Kidney epithelial cell (primary cell): ENCODE measurements at regions not wholly inside any gene's neighbourhood (a gene's known extent, or its start where the extent isn't known, plus 50 kb on each side); places are given as distances from the start of the nearest gene placed in this dataset.

Source experiments
- DNase-seq: peaks from one replicate; pipeline ENCODE4 v3.0.0-alpha.2; 2010; ENCODE audit warnings: low read depth
- H3K27me3 ChIP-seq: 2 replicates; pipeline ENCODE4 v1.6.0; 2011; ENCODE audit warnings: low read length; ENCODE audit not compliant: control insufficient read depth, insufficient read depth
- H3K36me3 ChIP-seq: 2 replicates; pipeline ENCODE4 v1.5.1; 2011; ENCODE audit warnings: low read length; ENCODE audit not compliant: control insufficient read depth, insufficient read depth
- H3K4me3 ChIP-seq: 2 replicates; pipeline ENCODE4 v1.5.1; 2011; ENCODE audit warnings: low read depth, mild to moderate bottlenecking, control low read depth, low read length
- TF ChIP-seq, protein P1 (sequence below): IDR thresholded peaks from 2 replicates; pipeline ENCODE4 v1.5.1; 2011; ENCODE audit warnings: mild to moderate bottlenecking, moderate library complexity, low read length, control low read depth, inconsistent platforms; ENCODE audit not compliant: insufficient read depth, poor library complexity, severe bottlenecking

DNA sequence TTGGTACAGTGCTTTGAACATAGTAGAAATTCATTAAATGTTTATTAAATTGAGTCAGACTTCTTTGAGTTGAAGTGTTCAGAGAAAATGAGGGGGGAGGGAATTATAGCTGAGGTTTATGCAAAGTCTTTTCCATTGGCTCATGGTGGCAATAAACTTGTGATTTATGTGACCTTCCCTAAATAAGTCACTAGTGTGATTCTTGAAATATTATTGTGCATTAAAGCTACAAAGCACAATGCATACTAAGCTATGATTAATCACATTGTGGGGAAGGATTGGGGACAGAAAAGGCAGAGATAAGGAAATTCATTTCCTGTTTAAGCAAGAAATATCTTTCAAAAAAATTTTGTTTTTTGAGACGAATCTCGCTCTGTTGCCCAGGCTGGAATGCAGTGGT, 877.5 kb downstream of the TFAP2A start:
- TF ChIP-seq, protein P1, sequence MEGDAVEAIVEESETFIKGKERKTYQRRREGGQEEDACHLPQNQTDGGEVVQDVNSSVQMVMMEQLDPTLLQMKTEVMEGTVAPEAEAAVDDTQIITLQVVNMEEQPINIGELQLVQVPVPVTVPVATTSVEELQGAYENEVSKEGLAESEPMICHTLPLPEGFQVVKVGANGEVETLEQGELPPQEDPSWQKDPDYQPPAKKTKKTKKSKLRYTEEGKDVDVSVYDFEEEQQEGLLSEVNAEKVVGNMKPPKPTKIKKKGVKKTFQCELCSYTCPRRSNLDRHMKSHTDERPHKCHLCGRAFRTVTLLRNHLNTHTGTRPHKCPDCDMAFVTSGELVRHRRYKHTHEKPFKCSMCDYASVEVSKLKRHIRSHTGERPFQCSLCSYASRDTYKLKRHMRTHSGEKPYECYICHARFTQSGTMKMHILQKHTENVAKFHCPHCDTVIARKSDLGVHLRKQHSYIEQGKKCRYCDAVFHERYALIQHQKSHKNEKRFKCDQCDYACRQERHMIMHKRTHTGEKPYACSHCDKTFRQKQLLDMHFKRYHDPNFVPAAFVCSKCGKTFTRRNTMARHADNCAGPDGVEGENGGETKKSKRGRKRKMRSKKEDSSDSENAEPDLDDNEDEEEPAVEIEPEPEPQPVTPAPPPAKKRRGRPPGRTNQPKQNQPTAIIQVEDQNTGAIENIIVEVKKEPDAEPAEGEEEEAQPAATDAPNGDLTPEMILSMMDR, result no peak
- Histone ChIP-seq H3K36me3 (no peaks in the 10 kb centered on the region), H3K27me3 (no peaks in the 10 kb centered on the region), H3K4me3 (no peak overlapping the region)
- DNase-seq, result no peak

DNA sequence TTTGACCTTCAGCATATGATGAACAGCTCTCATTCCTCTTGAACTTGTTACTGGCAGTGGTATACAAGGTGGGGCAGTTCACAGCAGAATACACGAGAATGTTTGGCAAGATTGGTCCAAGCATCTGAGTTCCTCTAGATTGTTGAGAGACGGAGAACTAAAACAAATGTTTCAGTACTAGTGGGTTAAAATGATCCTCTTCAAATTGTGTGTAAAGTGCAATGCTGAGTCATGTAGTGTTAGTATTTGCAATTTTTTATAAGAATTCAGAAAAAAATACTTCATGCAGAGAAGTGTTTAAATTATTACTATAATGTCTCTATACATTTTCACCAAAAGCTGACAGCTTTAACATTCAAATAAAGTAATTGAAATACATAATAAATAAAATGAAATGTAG, 879.8 kb downstream of the TFAP2A start:
- Histone ChIP-seq H3K4me3 (no peak overlapping the region), H3K27me3 (no peaks in the 10 kb centered on the region), H3K36me3 (no peaks in the 10 kb centered on the region)
- no peak for DNase-seq
- TF ChIP-seq, protein P1, result no peak

DNA sequence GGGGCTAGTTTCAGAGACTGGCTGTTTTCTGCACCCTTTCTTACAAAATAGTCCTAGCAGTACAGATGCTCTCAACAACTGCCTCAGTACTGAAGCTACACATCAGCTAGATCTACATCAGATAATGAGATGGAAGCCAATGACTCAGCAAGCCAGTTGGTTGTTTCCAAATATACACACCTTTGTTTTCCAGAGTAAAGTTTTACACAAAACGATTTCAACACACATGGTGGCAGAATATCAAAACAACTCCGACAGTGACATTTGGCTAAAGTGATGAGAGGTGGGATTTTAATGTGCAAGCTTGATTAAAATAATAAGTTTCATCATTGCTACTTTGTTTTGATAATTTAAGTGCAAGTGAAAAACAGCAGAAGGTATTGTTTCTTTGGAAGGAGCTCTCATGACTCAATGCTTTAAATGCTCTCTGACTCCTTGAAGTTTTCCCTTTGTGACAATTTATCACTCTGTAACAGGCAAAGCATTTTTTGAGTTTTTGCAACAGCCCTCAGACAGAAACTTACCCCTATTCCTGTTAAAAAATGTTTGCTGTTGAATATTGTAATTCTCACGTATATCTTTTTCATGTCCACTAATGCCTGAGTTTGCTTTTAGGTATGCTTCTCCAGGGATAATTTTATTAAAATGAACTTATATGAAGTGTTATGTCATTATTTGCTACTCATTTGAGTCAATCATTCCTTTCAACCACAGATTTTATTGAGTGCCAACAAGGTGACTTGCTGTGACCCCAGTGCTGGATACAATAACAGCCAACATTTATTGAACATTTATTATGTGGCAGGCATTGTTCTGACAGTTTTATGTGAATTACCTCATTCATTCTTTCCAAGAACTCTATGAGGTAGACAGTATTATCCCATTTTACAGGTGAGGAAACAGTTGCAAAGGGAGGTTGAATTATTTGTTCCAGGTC, 882.0 kb downstream of the TFAP2A start:
- H3K4me3 ChIP-seq, result no peak overlapping the region
- no peak for DNase-seq
- H3K36me3 ChIP-seq, result no peaks in the 10 kb centered on the region
- no peaks in the 10 kb centered on the region for H3K27me3 ChIP-seq
- TF ChIP-seq, protein P1, result no peak

DNA sequence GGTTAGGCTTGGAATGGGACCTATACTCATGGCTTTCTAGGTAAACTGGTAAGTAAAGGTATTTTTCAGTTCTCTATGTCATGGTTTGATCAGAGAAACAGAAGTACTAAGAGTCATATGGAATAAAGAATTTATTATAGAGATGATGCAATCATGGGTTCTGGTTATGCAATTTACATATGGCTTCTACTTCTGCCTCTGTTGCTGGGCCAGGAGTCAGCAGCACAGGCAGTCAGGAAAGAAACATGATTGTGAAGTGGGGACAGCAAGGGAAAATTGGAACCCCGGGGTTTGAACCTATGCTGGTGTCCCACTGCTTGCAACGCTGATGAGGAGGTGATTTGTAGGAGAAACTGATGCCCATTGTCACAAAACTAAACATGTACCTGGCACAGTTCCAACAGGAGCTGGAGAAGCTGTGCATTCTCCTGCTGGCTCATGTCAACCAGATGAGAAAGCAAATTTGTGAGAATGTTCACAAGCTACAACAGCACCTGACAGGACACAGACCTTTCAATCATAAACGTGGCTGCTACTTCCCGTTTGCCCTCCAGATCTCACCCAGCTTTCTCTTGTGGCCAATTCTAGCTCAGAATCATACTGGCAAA, 887.1 kb downstream of the TFAP2A start:
- H3K27me3 ChIP-seq, result no peaks in the 10 kb centered on the region
- H3K4me3 ChIP-seq, result no peak overlapping the region
- H3K36me3 ChIP-seq, result no peaks in the 10 kb centered on the region
- TF ChIP-seq, protein P1, result no peak
- no peak for DNase-seq

DNA sequence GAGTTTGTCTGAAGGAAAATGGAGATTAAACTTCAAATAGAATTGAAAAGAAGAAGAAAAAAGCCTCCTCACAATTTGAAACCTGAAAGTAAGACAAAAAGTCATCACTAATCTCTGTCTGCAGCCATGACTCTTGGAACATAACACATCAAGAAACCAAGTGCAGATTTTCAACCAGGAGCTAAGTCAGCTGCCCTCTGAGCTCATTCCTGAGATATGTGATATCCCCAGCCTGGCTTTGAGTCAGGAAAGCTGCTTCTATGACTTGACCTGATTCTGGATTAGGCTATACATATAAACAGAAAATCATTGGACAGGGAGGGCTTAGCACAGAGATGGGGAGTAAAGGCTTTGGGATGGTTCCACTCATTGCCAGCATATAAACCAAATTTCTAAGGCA, 891.4 kb downstream of the TFAP2A start:
- H3K27me3 ChIP-seq, result no peaks in the 10 kb centered on the region
- DNase-seq, result peak; percentile 78
- TF ChIP-seq, protein P1, result no peak
- no peak overlapping the region for H3K4me3 ChIP-seq
- H3K36me3 ChIP-seq, result no peaks in the 10 kb centered on the region
